IMR-90 (cell line): ENCODE measurements at regions not wholly inside any gene's neighbourhood (a gene's known extent, or its start where the extent isn't known, plus 50 kb on each side); places are given as distances from the start of the nearest gene placed in this dataset.

Experiments
- ATAC-seq: fragments of 200-7000 bp; cut with Tn5 transposase; 2 replicates; pipeline ENCODE4 v1.9.1; 2020; ENCODE audit warnings: low read depth, mild to moderate bottlenecking, moderate library complexity
- BruUV-seq: library from RNA; stranded (reverse); fragments of 400-500 nt; replicated peaks from 2 replicates; lab custom pipeline; 2021; lab: Mats Ljungman, UMichigan
- CTCF ChIA-PET: fragments of 300-600 bp; formaldehyde crosslinking; extraction: SDS; loops from one replicate; lab custom pipeline; 2021; ENCODE audit warnings: antibody characterized with exemption; lab: Yijun Ruan, JAX
- POLR2A ChIA-PET: fragments of 300-600 bp; sonication (Branson Sonifier 250); formaldehyde crosslinking; loops from one replicate; lab custom pipeline; 2022; ENCODE audit warnings: antibody characterized with exemption; ENCODE audit not compliant: unreplicated experiment; lab: Charles Lee
- DNase-seq: peaks from one replicate; pipeline ENCODE4 v3.0.0; 2013
- H2AFZ ChIP-seq: replicated peaks from 2 replicates; pipeline ENCODE3; 2013; ENCODE audit warnings: low read length, mild to moderate bottlenecking; ENCODE audit not compliant: poor library complexity
- H2AK5ac ChIP-seq: 2 replicates; pipeline ENCODE4 v1.6.1; 2013; ENCODE audit warnings: low read depth, low read length, inconsistent platforms
- H2AK9ac ChIP-seq: replicated peaks from 2 replicates; pipeline ENCODE3; 2013; ENCODE audit warnings: mild to moderate bottlenecking, low read depth, low read length, moderate library complexity; ENCODE audit not compliant: poor library complexity
- H2BK120ac ChIP-seq: 2 replicates; pipeline ENCODE4 v1.6.1; 2013; ENCODE audit warnings: low read depth, low read length, inconsistent platforms
- H2BK15ac ChIP-seq: 3 replicates; pipeline ENCODE4 v1.6.1; 2013; ENCODE audit warnings: low read depth, low read length, inconsistent platforms
- H2BK20ac ChIP-seq: 2 replicates; pipeline ENCODE4 v1.6.1; 2013; ENCODE audit warnings: low read depth, mild to moderate bottlenecking, inconsistent platforms, low read length, moderate library complexity
- H2BK5ac ChIP-seq: 2 replicates; pipeline ENCODE4 v1.6.1; 2013; ENCODE audit warnings: mild to moderate bottlenecking, low read depth, low read length, inconsistent platforms; ENCODE audit not compliant: poor library complexity, severe bottlenecking
- H3K14ac ChIP-seq: replicated peaks from 2 replicates; pipeline ENCODE4 v1.6.1; 2013; ENCODE audit warnings: low read depth, low read length, inconsistent platforms
- H3K18ac ChIP-seq: 2 replicates; pipeline ENCODE4 v1.6.1; 2013; ENCODE audit warnings: low read depth, low read length, control low read depth
- H3K23ac ChIP-seq: 2 replicates; pipeline ENCODE4 v1.6.1; 2013; ENCODE audit warnings: low read depth, low read length, inconsistent platforms
- H3K27ac ChIP-seq: 2 replicates; pipeline ENCODE4 v1.5.1; 2013; ENCODE audit warnings: mild to moderate bottlenecking, control low read depth, low read length; ENCODE audit not compliant: insufficient read depth
- H3K27me3 ChIP-seq: 2 replicates; pipeline ENCODE4 v1.6.1; 2013; ENCODE audit warnings: low read length; ENCODE audit not compliant: control insufficient read depth, insufficient read depth
- H3K36me3 ChIP-seq: 2 replicates; pipeline ENCODE4 v1.6.1; 2013; ENCODE audit warnings: low read length, mixed read lengths; ENCODE audit not compliant: control insufficient read depth, insufficient read depth
- H3K4ac ChIP-seq: 2 replicates; pipeline ENCODE4 v1.6.1; 2013; ENCODE audit warnings: low read depth, low read length, inconsistent platforms
- H3K4me1 ChIP-seq: 2 replicates; pipeline ENCODE4 v1.6.1; 2013; ENCODE audit warnings: low read length, mixed read lengths; ENCODE audit not compliant: control insufficient read depth, insufficient read depth
- H3K4me2 ChIP-seq: 2 replicates; pipeline ENCODE4 v1.6.1; 2013; ENCODE audit warnings: low read depth, mild to moderate bottlenecking, control low read depth, low read length, moderate library complexity
- H3K4me3 ChIP-seq: 2 replicates; pipeline ENCODE4 v1.5.1; 2013; ENCODE audit warnings: low read depth, mild to moderate bottlenecking, control low read depth, low read length, moderate library complexity; ENCODE audit not compliant: insufficient read depth
- H3K56ac ChIP-seq: 2 replicates; pipeline ENCODE4 v1.6.1; 2013; ENCODE audit warnings: low read length, inconsistent platforms; ENCODE audit not compliant: insufficient read depth; ENCODE audit errors: extremely low read depth
- H3K79me1 ChIP-seq, 2 experiments: 2 replicates each; pipeline ENCODE4 v1.6.1; 2013; ENCODE audit warnings: low read length in 2 of 2, inconsistent platforms in 1 of 2, low read depth in 1 of 2
- H3K9ac ChIP-seq: 2 replicates; pipeline ENCODE4 v1.6.1; 2013; ENCODE audit warnings: low read depth, low read length, control low read depth
- H3K9me1 ChIP-seq: 2 replicates; pipeline ENCODE4 v1.6.1; 2013; ENCODE audit warnings: low read length, inconsistent platforms; ENCODE audit not compliant: insufficient read depth
- H3K9me3 ChIP-seq: 2 replicates; pipeline ENCODE4 v1.6.1; 2013; ENCODE audit warnings: low read length; ENCODE audit not compliant: control insufficient read depth, insufficient read depth
- H4K20me1 ChIP-seq: 2 replicates; pipeline ENCODE4 v1.6.1; 2013; ENCODE audit warnings: low read length, inconsistent platforms; ENCODE audit not compliant: insufficient read depth
- H4K5ac ChIP-seq: 2 replicates; pipeline ENCODE4 v1.6.1; 2013; ENCODE audit warnings: mild to moderate bottlenecking, low read depth, low read length, control low read depth
- H4K8ac ChIP-seq, 2 experiments: 2 replicates each; pipeline ENCODE4 v1.6.1; 2013; ENCODE audit warnings: low read depth in 2 of 2, low read length in 2 of 2, control low read depth in 1 of 2, inconsistent platforms in 1 of 2
- H4K91ac ChIP-seq: 2 replicates; pipeline ENCODE4 v1.6.1; 2013; ENCODE audit warnings: low read depth, low read length, inconsistent platforms; ENCODE audit not compliant: insufficient read depth
- BHLHE40 ChIP-seq: fragments of 150-350 bp; IDR thresholded peaks from 2 replicates; pipeline ENCODE4 v1.6.1; 2016; ENCODE audit warnings: mild to moderate bottlenecking, low read depth, low read length
- CEBPB ChIP-seq: IDR thresholded peaks from 2 replicates; pipeline ENCODE4 v1.6.1; 2012; ENCODE audit warnings: low read depth, low read length, improper control_type of control experiment
- CHD1 ChIP-seq: IDR thresholded peaks from 2 replicates; pipeline ENCODE4 v1.6.1; 2012; ENCODE audit warnings: low read depth, low read length, improper control_type of control experiment
- CTCF ChIP-seq: conservative IDR thresholded peaks from 2 replicates; pipeline ENCODE4 v1.5.1; 2012; ENCODE audit warnings: mild to moderate bottlenecking, low read depth, low read length, improper control_type of control experiment
- FOS ChIP-seq: fragments of 150-350 bp; IDR thresholded peaks from 2 replicates; pipeline ENCODE4 v1.6.1; 2016; ENCODE audit warnings: low read depth, low read length
- MAFK ChIP-seq: IDR thresholded peaks from 2 replicates; pipeline ENCODE4 v1.6.1; 2012; ENCODE audit warnings: low read depth, low read length, improper control_type of control experiment
- MAZ ChIP-seq: IDR thresholded peaks from 2 replicates; pipeline ENCODE4 v1.6.1; 2012; ENCODE audit warnings: low read depth, mild to moderate bottlenecking, low read length, improper control_type of control experiment, moderate library complexity, borderline replicate concordance
- MXI1 ChIP-seq: IDR thresholded peaks from 2 replicates; pipeline ENCODE4 v1.6.1; 2012; ENCODE audit warnings: low read depth, mild to moderate bottlenecking, low read length, moderate library complexity, borderline replicate concordance
- NFE2L2 ChIP-seq: fragments of 150-350 bp; IDR thresholded peaks from 2 replicates; pipeline ENCODE4 v1.6.1; 2016; ENCODE audit warnings: low read depth, mild to moderate bottlenecking, low read length
- POLR2A ChIP-seq: IDR thresholded peaks from 2 replicates; pipeline ENCODE4 v1.6.1; 2012; ENCODE audit warnings: mild to moderate bottlenecking, low read depth, low read length
- RAD21 ChIP-seq: IDR thresholded peaks from 2 replicates; pipeline ENCODE4 v1.6.1; 2012; ENCODE audit warnings: low read length, improper control_type of control experiment
- RCOR1 ChIP-seq: IDR thresholded peaks from 2 replicates; pipeline ENCODE4 v1.6.1; 2012; ENCODE audit warnings: mild to moderate bottlenecking, low read length, improper control_type of control experiment; ENCODE audit not compliant: insufficient replicate concordance
- RFX5 ChIP-seq: IDR thresholded peaks from 2 replicates; pipeline ENCODE4 v1.8.0; 2012; ENCODE audit warnings: low read depth, mild to moderate bottlenecking, low read length, moderate library complexity
- SMC3 ChIP-seq: fragments of 150-350 bp; IDR thresholded peaks from 2 replicates; pipeline ENCODE4 v1.6.1; 2016; ENCODE audit warnings: low read depth, mild to moderate bottlenecking, antibody characterized with exemption, low read length, moderate library complexity
- WGBS, 2 experiments: methylation state at CpG; one replicate each; pipeline versions ENCODE4 v1.1.5 to v1.1.7; 2013; ENCODE audit warnings: missing lambda C conversion rate in 2 of 2; ENCODE audit not compliant: insufficient read length in 1 of 2; ENCODE audit errors: extremely low coverage in 2 of 2; 5-methylcytosine and 5-hydroxymethylcytosine counted together
- dilution Hi-C: fragments of 300-500 bp; cut with HindIII; formaldehyde crosslinking; loops from one replicate; pipeline ENCODE4 v1.14.3; 2018; ENCODE audit warnings: low sequenced_read_pairs; ENCODE audit not compliant: unreplicated experiment
- in situ Hi-C: fragments of 300-500 bp; cut with MboI; formaldehyde crosslinking; loops from 3 replicates; pipeline ENCODE4 v1.14.3; 2019; ENCODE audit warnings: low sequenced_read_pairs, inconsistent platforms, mixed read lengths
- intact Hi-C: fragments of 100-400 bp; cut with micrococcal nuclease; formaldehyde crosslinking; loops from 2 replicates; pipeline ENCODE4 v1.10.0; 2022
- TF ChIP-seq, protein P1 (sequence below): fragments of 150-350 bp; IDR thresholded peaks from 2 replicates; pipeline ENCODE4 v1.6.1; 2016; ENCODE audit warnings: low read depth, mild to moderate bottlenecking, low read length, moderate library complexity, borderline replicate concordance
- TF ChIP-seq, protein P2 (sequence below): fragments of 150-350 bp; IDR thresholded peaks from 2 replicates; pipeline ENCODE4 v1.6.1; 2017; ENCODE audit warnings: mild to moderate bottlenecking, antibody characterized with exemption, low read length, low read depth

GRCh38 chr10:20995123-20995987, 98.2 kb upstream of the NEBL start:
- H3K23ac ChIP-seq, result no peak overlapping the region
- no peak overlapping the region for H2BK20ac ChIP-seq
- DNase-seq, result no peak
- H3K4me2 ChIP-seq, result no peak overlapping the region
- no TSS peak for BruUV-seq
- H4K5ac ChIP-seq, result no peak overlapping the region
- H3K9ac ChIP-seq, result no peak overlapping the region
- H3K4ac ChIP-seq, result no peak overlapping the region
- no peaks in the 10 kb centered on the region for H3K27me3 ChIP-seq
- H3K9me3 ChIP-seq, result no peaks in the 10 kb centered on the region
- no peak overlapping the region for H3K14ac ChIP-seq
- no peak for ATAC-seq
- CTCF ChIA-PET, result no interaction called here
- in situ Hi-C loops (no loop called here), intact Hi-C loops (no loop called here), dilution Hi-C loops (no loop called here)
- no peaks in the 10 kb centered on the region for H3K4me1 ChIP-seq
- no peak overlapping the region for H2AK9ac ChIP-seq
- no peak overlapping the region for H2BK5ac ChIP-seq
- H3K79me1 ChIP-seq, result no peaks in the 10 kb centered on the region
- no peaks in the 10 kb centered on the region for H3K36me3 ChIP-seq
- no peak overlapping the region for H4K8ac ChIP-seq
- H2AFZ ChIP-seq, result no peak overlapping the region
- 33% methylated on average over 1 of the region's 14 CpGs; no CpG with 5 or more reads in 1 of the 2 experiments for WGBS, 2 experiments
- H3K56ac ChIP-seq, result no peak overlapping the region
- no peak overlapping the region for H2BK15ac ChIP-seq
- H4K20me1 ChIP-seq, result no peaks in the 10 kb centered on the region
- POLR2A ChIA-PET, result no interaction called here
- no peak overlapping the region for H2BK120ac ChIP-seq
- no peak overlapping the region for H4K91ac ChIP-seq
- H3K27ac ChIP-seq, result no peak overlapping the region
- H3K18ac ChIP-seq, result no peak overlapping the region
- no peaks in the 10 kb centered on the region for H3K9me1 ChIP-seq
- TF ChIP-seq POLR2A (no peak), CEBPB (no peak), RAD21 (no peak), SMC3 (no peak), MXI1 (no peak), RCOR1 (no peak), MAZ (no peak), CHD1 (no peak), NFE2L2 (no peak), RFX5 (no peak), CTCF (no peak), MAFK (no peak), FOS (no peak), BHLHE40 (no peak)
- TF ChIP-seq, protein P1, sequence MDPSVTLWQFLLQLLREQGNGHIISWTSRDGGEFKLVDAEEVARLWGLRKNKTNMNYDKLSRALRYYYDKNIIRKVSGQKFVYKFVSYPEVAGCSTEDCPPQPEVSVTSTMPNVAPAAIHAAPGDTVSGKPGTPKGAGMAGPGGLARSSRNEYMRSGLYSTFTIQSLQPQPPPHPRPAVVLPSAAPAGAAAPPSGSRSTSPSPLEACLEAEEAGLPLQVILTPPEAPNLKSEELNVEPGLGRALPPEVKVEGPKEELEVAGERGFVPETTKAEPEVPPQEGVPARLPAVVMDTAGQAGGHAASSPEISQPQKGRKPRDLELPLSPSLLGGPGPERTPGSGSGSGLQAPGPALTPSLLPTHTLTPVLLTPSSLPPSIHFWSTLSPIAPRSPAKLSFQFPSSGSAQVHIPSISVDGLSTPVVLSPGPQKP, result no peak
- TF ChIP-seq, protein P2, sequence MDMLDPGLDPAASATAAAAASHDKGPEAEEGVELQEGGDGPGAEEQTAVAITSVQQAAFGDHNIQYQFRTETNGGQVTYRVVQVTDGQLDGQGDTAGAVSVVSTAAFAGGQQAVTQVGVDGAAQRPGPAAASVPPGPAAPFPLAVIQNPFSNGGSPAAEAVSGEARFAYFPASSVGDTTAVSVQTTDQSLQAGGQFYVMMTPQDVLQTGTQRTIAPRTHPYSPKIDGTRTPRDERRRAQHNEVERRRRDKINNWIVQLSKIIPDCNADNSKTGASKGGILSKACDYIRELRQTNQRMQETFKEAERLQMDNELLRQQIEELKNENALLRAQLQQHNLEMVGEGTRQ, result no peak
- no peak overlapping the region for H3K4me3 ChIP-seq
- H2AK5ac ChIP-seq, result no peak overlapping the region
